ENCODE measurements at regions not wholly inside any gene's neighbourhood (a gene's known extent, or its start where the extent isn't known, plus 50 kb on each side); places are given as distances from the start of the nearest gene placed in this dataset.
"Not testable (repeated sequence)": the region's sequence is repeated elsewhere in the genome, so short reads cannot be mapped to it uniquely, and the experiment has no call there.

DNA sequence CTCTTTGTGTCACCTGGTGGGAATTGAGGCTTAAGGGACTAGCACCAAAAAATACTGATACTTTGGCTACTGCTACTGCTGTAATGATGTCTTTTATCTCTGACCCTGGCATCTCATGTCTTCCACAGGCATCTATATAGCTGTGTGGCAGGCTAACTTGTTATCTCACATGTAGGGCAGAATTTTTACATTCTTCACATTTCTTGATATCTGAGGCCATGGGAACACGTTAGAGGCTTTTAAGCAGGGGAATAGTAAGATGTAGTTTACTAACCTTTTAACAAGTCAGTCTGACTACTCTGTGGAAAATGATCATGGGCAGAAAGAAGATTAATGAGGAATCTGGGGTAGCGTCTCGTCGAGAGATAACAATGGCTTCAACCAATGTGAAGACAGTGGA is 498.4 kb downstream of the PCNX1 start:
- no peak for DNase-seq

DNA sequence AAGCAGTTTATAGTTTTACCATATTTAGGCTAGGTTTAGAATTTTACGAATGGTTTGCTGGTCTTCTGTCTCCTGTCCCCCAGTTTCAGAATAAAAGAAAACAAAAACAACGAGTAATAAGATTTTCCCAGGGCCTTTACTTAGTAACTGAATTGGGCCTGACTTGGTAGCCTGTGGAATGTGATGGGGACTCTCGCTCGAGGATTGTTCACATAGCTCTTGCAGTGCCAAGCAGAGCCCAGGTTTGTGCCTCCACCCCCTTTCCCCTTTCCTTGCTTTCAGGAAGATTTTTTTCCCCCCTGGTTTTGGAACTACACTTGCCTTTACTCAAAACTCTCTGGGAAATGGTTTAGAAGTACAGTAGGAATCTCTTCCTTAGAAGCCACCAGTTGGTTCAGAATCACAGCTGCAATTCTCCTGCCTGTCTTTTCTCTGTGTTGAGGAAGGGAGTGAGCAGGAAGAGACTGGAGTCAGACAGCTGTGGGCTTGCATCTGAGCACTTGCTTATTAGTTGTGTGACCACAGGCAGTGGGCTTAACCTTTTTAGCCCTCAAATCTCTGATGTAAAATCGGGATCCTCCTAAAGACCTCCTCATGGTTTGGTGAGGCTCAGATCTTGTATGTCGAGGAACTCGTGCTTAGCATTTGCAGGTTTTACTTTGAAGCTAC is 501.2 kb downstream of the PCNX1 start:
- no peak for DNase-seq

DNA sequence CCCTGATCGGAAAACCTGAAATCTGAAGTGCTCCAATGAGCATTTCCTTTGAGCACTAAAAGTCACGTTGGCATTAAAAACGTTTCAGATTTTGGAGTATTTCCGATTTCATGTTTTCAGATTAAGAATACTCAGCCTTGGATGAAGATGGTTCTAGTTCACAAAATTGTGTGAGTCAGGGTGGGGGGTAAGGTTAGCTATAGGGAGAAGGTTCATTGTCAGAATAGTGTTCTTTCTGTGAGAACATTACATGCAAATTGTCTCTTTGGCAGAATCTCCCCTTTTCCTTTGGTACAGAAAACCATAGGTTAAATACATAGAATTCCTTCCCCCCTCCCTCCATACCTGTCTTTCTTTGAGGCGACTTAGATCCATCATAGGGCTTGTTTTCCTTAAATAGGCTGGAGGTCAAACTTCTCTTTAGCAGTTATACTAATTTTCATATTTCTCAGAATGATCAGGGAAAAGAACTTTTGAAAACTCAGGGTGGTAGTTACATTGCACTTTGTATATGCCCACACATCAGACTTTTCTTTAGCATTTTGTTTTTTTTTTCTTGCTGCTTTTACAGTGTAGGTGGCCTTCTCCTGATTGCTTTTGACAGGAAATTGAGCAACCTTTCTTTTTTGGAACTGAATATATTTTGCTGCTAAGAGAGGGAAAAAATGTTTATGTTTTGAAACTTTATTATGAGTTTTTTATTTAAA is 503.5 kb downstream of the PCNX1 start:
- DNase-seq = no peak

DNA sequence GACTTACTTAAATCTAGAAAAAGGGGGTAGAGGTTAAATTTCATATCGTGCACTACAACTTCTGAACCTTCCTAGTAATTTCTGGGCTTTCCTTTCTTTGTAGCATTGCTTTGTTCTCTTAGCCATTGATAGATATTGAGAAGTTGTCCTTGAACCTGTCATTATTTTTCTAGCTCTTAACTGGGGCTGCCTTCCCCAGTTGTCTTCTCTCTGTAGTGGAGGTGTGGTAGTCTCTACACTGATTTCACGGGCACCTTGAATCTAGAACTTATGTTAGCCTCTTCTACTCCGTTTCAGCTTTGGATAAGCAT is 504.0 kb downstream of the PCNX1 start:
- DNase-seq = no peak

DNA sequence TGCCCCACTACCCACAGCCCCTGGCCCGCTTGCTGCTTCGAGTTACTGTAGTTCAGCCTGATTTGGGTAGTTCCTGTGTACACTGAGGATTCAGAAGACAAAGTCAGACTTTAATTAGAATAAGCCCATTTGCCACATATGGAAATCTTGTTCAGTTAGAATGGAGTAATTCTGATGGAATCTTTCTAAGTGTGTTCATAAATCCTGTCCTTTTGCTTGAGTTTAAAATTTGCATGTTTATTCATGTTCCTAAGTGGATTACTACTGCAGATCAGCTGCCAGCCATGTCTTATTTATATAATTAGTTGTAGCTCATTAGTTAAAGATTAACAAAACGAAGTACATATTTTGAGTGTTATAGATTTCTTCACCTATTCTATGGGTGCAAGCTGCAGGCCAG is 504.5 kb downstream of the PCNX1 start:
- DNase-seq = no peak

DNA sequence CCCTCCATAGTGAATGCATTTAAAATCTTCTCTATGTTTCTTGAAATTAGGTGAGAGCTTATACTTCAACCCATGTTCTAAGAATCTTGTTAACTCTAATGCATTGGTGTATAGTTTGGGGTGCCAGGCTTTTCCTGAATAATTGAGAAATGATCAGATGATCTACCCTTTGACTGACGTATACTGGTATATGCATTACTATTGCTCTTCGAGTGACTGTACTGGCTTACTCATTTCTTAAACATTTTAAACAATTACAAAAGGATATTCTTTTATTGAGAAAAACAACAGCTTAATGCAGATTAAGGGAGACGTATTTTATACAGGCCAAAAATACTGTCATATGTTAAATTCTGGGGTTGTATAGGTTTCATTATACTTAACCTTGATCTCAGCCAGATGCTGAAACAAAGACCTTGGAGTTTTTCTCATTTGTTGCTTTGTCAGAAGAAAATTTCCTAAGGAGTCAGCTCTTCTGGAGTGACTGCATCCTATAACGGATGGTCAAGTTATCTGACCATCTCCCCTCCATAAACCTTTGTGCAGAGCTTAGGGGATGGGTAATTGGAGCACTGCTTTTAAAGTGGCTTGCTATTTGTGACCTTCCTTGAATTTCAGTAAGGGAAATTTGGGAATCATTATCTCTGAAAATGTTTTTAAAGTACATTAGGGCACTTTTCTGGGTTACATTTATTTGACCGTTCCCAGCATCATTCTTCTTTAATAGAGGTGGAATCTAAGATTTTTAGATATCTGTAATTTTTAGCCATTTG is 507.6 kb downstream of the PCNX1 start:
- no peak for DNase-seq

DNA sequence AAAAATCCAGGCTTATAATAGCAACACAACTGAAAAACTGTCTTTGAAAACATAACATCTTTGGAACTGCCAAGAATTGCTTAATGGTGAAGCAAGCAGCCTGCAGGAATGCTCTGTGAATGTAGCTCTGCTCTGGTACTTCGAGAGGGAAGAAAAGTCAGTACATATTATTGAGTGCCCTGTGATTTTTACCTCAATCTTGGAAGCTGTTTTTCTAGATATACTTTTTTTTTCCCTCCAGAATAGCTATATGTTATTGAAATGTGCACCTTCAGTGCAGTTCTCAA is 508.1 kb downstream of the PCNX1 start:
- no peak for DNase-seq

DNA sequence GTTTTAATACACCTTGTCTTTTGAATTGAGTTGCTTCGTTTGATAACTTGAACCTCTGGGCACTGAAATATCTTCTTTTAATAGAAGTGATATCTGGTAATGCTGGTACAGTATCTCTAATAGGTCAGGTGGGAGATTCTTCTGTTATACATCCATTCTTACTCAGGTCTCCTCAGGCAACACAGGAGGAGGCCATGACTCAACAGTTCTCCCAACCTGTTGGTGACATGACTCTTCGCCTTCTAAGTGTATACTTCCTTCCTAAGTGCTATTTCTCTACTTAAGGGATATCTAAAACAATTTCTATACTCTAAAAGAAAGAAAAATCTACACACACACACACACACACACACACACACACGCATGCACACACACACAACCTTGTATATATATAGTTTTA is 509.1 kb downstream of the PCNX1 start:
- no peak for DNase-seq

DNA sequence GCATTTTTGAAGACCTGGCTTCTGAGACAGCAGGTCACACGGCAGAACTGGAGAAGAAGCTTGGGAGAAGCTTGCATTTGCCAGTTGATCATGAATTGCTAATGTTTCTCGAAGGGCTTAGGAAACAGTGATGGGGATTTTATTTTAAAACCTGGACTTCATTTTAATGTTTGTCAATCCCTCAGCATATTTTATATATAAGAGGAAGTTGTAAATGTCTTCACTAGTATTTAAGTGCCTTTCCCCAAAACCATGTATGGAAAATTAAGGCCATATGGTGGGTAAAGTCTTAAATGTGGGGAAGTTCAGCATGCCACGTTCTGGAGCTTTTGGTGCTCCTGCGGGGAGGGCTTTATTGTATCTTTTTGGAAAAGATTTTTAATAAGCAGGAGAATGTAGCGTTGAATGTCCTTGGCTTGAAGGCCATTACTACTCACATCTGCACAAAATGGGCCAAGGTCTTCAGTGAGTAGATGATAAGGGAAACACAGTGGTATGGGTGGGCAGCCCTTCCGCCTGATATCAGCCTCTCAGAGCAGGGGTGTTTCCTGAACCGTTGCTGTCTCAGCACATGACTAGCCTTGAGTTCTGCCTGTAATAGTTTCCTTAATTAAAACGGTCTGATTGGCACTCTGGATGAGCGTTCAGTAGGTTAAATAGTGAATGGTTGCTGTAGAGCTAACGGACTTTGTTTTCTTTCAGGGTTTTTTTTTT is 511.4 kb downstream of the PCNX1 start:
- no peak for DNase-seq

DNA sequence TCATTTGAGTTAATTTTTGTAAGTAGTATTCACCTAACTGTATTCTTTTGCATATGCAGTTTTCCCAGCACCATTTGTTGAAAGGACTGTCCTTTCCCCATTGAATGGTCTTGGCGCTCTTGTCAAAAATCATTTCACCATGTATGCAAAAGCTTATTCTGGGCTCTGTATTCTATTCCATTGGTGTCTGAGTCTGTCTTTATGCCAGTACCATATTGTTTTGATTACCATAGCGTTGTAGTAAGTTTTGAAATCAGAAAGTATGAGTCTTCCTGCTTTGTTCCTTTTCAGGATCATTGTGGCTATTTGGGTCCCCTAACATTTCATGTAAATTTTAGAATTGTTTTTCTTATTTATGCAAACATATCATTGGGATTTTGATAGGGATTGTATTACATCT is 508.7 kb upstream of the RGS6 start:
- no peak for DNase-seq

DNA sequence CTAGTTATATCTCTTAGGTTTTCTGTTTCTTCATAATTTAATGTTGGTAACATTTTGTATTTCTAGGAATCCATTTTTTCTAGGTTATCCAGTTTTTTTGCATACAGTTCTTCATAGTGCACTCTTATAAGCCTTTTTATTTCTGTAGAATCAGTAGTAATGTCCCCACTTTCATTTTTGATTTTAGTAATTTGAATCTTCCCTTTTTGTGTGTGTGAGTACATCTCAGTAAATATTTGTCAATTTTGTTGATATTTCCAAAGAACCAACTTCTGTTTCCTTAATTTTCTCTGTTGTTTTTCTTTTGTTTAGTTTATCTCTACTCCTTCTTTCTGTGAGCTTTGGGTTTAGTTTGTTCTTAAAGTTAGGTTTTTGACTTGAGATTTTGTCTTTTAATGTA is 507.3 kb upstream of the RGS6 start:
- no peak for DNase-seq

DNA sequence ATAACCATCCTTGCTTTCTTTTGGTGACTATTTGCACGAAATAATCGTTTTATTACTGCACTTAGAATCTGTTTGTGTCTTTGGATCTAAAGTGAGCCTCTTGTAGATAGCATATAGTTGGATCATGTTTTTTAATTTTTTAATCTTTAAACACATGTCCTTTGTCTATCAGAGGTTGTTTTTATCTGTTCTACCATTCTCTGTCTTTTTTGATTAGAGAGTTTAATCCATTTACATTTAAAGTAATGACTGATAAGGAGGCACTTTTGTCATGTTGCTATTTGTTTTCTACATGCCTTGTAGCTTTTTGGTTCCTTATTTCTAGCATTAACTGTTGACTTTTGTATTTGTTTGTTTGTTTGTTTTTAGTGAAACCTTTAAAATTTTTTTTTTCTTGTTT is 506.2 kb upstream of the RGS6 start:
- DNase-seq = no peak

DNA sequence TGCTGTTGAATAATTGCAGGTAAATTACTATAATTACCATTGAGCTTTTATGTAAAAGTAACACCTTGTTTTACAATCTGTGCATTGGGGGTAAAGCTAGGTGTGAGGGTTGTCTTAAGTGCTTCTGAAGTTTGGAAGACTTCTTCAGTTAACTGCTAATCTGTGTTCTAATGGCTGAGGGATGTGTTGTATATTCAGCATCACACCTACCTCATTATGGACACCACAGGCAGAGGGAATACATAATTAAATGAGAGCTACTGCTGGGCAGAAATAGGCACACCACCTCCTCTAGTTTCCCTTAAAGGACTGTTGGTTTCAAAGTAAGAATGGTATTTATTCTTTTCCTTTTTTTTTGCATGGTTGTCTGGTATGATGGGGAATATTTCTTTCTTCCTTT is 502.3 kb upstream of the RGS6 start:
- no peak for DNase-seq

DNA sequence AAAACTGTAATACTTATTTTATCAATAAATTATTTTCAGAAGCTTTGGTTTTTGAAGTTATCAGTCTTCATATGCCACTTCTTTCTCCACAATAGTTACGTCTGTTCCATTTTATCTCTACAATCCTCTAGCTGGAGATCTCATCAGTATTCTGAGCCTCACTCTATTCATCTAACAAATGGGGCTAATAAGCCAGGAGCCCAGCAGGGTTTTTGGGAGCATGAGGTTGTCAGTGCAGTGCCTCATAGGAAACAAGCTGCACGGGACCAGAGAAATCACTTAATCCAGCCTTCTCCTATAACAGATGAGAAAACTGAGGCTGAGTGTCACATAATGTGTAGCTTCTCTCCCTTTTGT is 501.9 kb upstream of the RGS6 start:
- no peak for DNase-seq

DNA sequence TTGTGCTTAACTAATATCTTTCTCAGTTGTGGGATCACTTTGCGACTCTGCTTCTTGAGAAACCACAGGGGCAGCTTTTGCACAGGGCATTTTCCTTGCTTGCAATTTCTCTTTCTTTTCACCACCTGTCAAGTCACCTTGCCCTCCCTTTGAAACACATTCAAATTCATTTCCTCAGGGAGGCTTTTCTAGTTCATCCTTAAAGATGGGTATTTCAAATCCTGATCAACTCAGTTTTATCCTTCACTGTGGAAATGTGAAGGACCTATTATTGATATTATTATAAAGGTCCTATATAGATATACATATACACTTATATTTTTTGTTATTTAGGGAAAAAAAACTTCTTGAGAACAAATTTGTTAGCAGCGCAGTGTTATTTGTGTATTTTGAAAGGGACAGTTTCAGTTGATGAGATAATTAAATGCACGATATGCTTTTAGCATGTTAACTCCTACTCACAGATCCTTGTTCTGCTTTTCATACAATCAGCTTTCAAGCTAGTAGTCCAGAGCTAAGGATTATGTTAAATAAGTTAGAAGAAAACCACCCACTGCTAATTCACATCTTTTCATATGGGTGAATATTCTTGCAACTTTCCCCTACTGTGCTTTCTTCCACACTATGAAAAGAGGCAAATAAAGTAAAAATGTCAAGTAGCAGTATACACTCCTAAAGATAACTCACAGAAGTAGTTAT is 501.4 kb upstream of the RGS6 start:
- no peak for DNase-seq

DNA sequence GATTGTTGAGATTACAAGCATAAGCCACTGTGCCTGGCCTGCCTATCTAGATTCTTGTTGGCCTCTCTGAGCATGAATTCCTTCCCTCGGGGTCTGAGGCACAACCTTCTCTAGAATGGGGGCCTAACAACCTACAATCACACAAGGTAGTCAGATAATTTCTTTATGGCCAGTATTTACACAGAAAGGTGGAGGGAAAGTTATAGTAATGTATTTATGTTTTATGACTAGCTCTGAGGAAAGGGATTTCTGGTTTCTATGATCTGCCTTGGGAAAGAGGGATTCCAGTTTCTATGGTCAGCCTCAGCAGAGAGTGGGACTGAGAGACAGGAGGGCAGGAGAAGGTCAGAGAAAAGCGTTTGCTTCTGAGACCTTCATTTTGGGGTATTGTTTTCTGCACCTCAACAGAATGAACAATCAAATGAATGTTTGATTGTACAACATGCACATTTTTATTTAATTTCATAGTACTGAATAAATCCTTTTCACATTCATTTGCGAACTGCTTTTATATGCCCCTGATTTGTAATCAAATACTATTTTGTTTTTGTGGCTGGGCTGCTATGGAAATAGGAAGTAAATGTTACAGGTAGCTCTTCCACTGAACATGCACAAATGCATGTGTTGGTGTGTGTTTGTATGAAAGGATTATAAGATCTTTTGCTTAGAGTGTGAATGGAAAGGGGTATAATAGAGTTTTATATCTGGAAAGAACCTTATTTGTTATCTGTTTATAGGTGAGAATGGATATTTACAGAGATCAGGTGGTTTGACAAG is 499.7 kb upstream of the RGS6 start:
- DNase-seq = no peak

DNA sequence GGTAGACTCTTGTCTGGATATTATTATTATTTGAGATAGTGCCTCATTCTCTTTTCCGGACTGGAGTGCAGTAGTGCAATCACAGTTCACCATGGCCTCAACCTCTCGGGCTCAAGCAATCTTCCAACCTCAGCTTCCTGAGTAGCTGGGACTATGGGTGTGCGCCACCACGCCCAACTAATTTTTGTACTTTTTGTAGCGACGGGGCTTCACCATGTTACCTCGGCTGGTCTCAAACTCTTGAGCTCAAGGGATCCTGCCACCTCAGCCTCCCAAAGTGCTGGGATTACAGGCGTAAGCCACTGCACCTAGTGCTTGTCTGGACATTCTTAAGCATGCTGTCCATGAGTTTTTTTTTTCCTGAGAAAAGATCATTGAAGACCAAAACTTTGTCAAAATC is 498.9 kb upstream of the RGS6 start:
- DNase-seq = no peak

DNA sequence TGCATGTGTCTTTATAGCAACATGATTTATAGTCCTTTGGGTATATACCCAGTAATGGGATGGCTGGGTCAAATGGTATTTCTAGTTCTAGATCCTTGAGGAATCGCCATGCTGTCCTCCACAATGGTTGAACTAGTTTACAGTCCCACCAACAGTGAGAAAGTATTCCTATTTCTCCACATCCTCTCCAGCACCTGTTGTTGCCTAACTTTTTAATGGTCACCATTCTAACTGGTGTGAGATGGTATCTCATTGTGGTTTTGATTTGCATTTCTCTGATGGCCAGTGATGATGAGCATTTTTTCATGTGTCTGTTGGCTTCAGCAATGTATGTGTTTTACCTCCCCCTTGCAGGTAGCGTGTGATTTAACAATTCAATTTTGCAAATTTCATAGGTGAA is 496.6 kb upstream of the RGS6 start:
- not testable (repeated sequence) for DNase-seq

DNA sequence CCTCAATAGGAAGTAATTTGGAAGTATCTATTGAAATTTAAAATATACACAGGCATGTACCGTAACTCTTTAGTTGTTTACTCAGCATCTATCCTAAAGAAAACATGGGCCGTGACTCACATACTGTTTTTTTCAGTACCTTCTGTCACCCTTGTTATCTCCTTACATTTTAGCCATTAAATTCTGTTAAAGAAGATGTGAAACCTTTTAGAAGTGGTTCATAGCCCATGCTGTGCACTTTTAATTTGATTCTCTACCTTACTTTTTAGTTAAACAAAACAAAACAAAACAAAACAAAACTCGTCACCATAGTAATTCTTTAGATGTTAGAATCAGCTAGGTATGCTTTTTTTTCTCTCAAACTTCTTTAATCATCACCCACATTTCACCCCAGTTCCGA is 494.4 kb upstream of the RGS6 start:
- DNase-seq = no peak

DNA sequence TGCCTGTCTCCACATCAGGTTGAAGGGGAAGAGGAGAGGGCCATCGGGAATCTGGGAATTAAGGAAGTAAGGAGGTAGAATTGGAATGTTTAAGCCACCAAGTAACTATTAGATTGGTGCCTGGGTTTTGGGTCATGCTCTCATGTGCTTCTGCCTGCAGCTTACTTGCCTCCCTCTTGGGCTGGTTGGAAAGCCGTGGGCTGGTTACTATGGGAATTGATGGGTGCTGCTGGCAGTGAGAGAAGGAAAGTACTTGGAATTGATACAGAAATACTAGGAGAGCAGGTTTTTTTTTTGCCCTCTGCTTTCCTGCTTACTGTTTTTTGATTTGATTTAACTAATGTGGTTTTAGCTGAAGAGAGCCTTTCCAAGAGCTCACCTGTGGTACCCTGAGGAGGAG is 493.5 kb upstream of the RGS6 start:
- DNase-seq = no peak

DNA sequence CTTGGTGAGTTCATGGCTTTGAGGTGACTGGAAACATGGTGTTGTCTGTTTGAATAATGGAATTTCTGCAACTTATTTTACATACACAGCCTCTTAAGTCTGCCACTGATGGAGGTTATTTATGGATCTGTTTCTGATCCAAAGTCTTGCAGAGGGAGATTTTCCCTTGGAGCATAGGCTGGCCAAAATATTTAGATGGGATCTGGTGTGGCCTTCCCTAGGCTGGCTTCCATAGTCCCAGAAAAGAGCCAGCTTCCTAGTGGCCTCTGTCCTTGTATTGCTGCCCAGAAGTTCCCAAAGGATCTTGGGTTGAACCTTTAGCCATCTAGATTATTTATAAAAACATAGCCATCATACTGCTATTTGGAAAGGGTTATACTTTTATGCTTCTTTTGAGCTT is 491.1 kb upstream of the RGS6 start:
- DNase-seq = no peak

DNA sequence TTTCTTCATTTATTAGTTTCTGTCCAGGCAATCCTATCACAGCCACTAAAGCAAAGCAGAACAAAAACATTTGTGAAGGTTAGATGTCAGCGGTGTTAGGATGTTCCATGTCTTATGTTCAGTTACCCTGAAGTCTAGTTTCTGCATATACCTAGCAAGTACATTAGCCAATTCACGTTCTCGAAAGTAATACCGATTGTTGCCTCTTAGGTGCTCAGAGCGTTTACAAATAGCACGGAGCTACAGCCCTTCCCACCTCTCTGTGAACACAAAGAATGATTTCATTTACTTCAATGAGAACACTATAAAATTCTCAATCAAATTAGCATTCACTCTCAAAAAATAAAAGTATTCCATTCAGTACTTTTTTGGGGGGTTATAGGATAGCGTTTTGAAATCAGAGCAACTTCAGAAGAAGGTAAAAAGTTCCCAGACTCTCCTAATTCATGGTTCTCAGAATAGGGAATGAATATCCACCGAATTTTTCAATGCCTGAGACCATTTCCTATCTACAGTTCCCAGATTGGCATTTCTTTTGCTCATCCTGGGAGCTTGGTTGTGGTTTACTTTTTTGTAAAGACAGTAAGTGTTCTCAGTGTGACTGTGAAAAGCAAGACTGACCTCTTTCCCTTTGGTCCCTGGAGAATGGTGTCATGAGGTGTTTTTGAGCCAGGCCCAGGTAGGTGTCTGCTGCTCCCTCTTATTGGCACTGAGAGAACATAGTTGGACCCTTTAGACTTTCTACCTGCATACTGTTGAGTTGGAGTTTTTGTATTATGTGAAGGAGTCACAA is 488.0 kb upstream of the RGS6 start:
- DNase-seq = no peak
